SK-N-SH (cell line): ENCODE measurements at regions not wholly inside any gene's neighbourhood (a gene's known extent, or its start where the extent isn't known, plus 50 kb on each side); places are given as distances from the start of the nearest gene placed in this dataset.

Experiments
- CTCF ChIA-PET: fragments of 300-600, 350-600 bp; formaldehyde crosslinking; extraction: SDS; loops from one replicate; lab custom pipeline; 2021; lab: Yijun Ruan, JAX
- POLR2A ChIA-PET: fragments of 350-600 bp; sonication (Branson Sonifier 250); formaldehyde crosslinking; extraction: SDS; loops from one replicate; lab custom pipeline; 2020; ENCODE audit warnings: antibody characterized with exemption, inconsistent platforms; lab: Yijun Ruan, JAX
- DNase-seq: peaks from one replicate; pipeline ENCODE4 v3.0.0; 2012
- H2AFZ ChIP-seq: fragments of 200-600 bp; sonication (generic); 2 replicates; pipeline ENCODE4 v1.8.1; 2016; ENCODE audit warnings: antibody characterized with exemption, mild to moderate bottlenecking, low read depth
- H3F3A ChIP-seq: fragments of 200-600 bp; sonication (generic); replicated peaks from 2 replicates; pipeline ENCODE3; 2016; ENCODE audit warnings: antibody characterized with exemption, mild to moderate bottlenecking; ENCODE audit not compliant: insufficient read depth
- H3K27ac ChIP-seq, 2 experiments: fragments of 200-500 bp in 1 of 2; fragments of 200-600 bp in 1 of 2; sonication (Bioruptor generic) in 1 of 2; sonication (generic), shearing (Covaris generic) in 1 of 2; 2 replicates each; pipeline versions ENCODE4 v1.5.1 to v1.6.1; 2014 to 2016; ENCODE audit warnings: low read depth in 2 of 2, inconsistent platforms in 1 of 2, low read length in 1 of 2, mild to moderate bottlenecking in 1 of 2, mixed read lengths in 1 of 2
- H3K27me3 ChIP-seq: fragments of 200-600 bp; sonication (generic), shearing (Covaris generic); 2 replicates; pipeline ENCODE4 v1.6.1; 2016; ENCODE audit warnings: mixed run types; ENCODE audit not compliant: insufficient read depth
- H3K36me3 ChIP-seq, 2 experiments: fragments of 200-500 bp in 1 of 2; fragments of 200-600 bp in 1 of 2; sonication (Bioruptor generic) in 1 of 2; sonication (generic) in 1 of 2; replicated peaks in 1 of 2; 2 replicates each; pipeline versions ENCODE3 to v1.5.1; 2014 to 2016; ENCODE audit warnings: low read length in 1 of 2, mild to moderate bottlenecking in 1 of 2; ENCODE audit not compliant: insufficient read depth in 2 of 2, control insufficient read depth in 1 of 2
- H3K4me1 ChIP-seq, 2 experiments: fragments of 200-500 bp in 1 of 2; fragments of 200-600 bp in 1 of 2; sonication (Bioruptor generic) in 1 of 2; sonication (generic), shearing (Covaris generic) in 1 of 2; 2 replicates each; pipeline versions ENCODE4 v1.5.1 to v1.6.1; 2014 to 2016; ENCODE audit warnings: low read depth in 1 of 2, low read length in 1 of 2, mixed run types in 1 of 2; ENCODE audit not compliant: insufficient read depth in 2 of 2, control insufficient read depth in 1 of 2
- H3K4me2 ChIP-seq: fragments of 200-600 bp; sonication (generic), shearing (Covaris generic); 2 replicates; pipeline ENCODE4 v1.6.1; 2017; ENCODE audit warnings: mixed run types
- H3K4me3 ChIP-seq, 2 experiments: fragments of 200-500 bp in 1 of 2; fragments of 200-600 bp in 1 of 2; sonication (Bioruptor generic) in 1 of 2; sonication (generic), shearing (Covaris generic) in 1 of 2; 2 replicates each; pipeline versions ENCODE4 v1.5.1 to v1.8.1; 2014 to 2016; ENCODE audit warnings: low read depth in 2 of 2, inconsistent platforms in 1 of 2, low read length in 1 of 2, mild to moderate bottlenecking in 1 of 2, mixed read lengths in 1 of 2, moderate library complexity in 1 of 2
- H3K79me2 ChIP-seq: fragments of 200-600 bp; sonication (generic); 2 replicates; pipeline ENCODE4 v1.8.1; 2017; ENCODE audit warnings: mild to moderate bottlenecking; ENCODE audit not compliant: insufficient read depth
- H3K9ac ChIP-seq: fragments of 200-600 bp; sonication (generic); 2 replicates; pipeline ENCODE4 v1.6.1; 2017; ENCODE audit warnings: mixed run types
- H3K9me2 ChIP-seq: fragments of 200-600 bp; sonication (generic); 2 replicates; pipeline ENCODE4 v1.6.1; 2017; ENCODE audit warnings: mixed run types
- H3K9me3 ChIP-seq: fragments of 200-600 bp; sonication (generic); 2 replicates; pipeline ENCODE4 v1.6.1; 2017; ENCODE audit warnings: mixed run types, mild to moderate bottlenecking, moderate library complexity
- H4K20me1 ChIP-seq: fragments of 200-600 bp; sonication (generic); 2 replicates; pipeline ENCODE4 v1.6.1; 2017; ENCODE audit warnings: mild to moderate bottlenecking, mixed run types; ENCODE audit not compliant: insufficient read depth
- EP300 ChIP-seq, 2 experiments: IDR thresholded peaks; 2 replicates each; pipeline versions ENCODE4 v1.4.0 to v1.6.1; 2012; ENCODE audit warnings: borderline replicate concordance in 1 of 2, low read depth in 1 of 2, low read length in 1 of 2
- EZH2phosphoT487 ChIP-seq: fragments of 200-600 bp; sonication (generic); IDR thresholded peaks from 2 replicates; pipeline ENCODE4 v1.6.1; 2017; ENCODE audit warnings: low read depth, mixed run types, mild to moderate bottlenecking, antibody characterized with exemption, moderate library complexity, borderline replicate concordance
- FOXJ3 ChIP-seq: sonication (generic); formaldehyde crosslinking; IDR thresholded peaks from 2 replicates; pipeline ENCODE4 v1.5.1; 2020; ENCODE audit warnings: mild to moderate bottlenecking, missing genetic modification reagents
- FOXM1 ChIP-seq: IDR thresholded peaks from 2 replicates; pipeline ENCODE4 v1.4.0; 2012; ENCODE audit warnings: low read depth, mild to moderate bottlenecking
- GABPA ChIP-seq: IDR thresholded peaks from 2 replicates; pipeline ENCODE4 v1.4.0; 2012; ENCODE audit warnings: low read depth, mild to moderate bottlenecking
- JUND ChIP-seq: IDR thresholded peaks from 2 replicates; pipeline ENCODE4 v1.4.0; 2012
- MAX ChIP-seq: IDR thresholded peaks from 2 replicates; pipeline ENCODE4 v1.4.0; 2012; ENCODE audit warnings: low read depth
- MEF2A ChIP-seq: IDR thresholded peaks from 2 replicates; pipeline ENCODE4 v1.4.0; 2012; ENCODE audit warnings: low read depth, borderline replicate concordance
- NFIC ChIP-seq: IDR thresholded peaks from 2 replicates; pipeline ENCODE4 v1.4.0; 2012; ENCODE audit warnings: borderline replicate concordance
- TAF1 ChIP-seq: IDR thresholded peaks from 2 replicates; pipeline ENCODE4 v1.6.1; 2012; ENCODE audit warnings: low read depth, mild to moderate bottlenecking, low read length, moderate library complexity, borderline replicate concordance
- WGBS: methylation state at CpG from one replicate; pipeline ENCODE4 v1.1.6; 2017; ENCODE audit warnings: low lambda C conversion rate; 5-methylcytosine and 5-hydroxymethylcytosine counted together
- TF ChIP-seq, protein P1 (sequence below): IDR thresholded peaks from 2 replicates; pipeline ENCODE4 v1.6.1; 2012; ENCODE audit warnings: mild to moderate bottlenecking, low read depth, low read length, moderate library complexity
- TF ChIP-seq, protein P2 (sequence below): IDR thresholded peaks from 2 replicates; pipeline ENCODE4; 2012
- TF ChIP-seq, protein P3 (sequence below): fragments of 150-350 bp; IDR thresholded peaks from 2 replicates; pipeline ENCODE4 v1.6.1; 2017; ENCODE audit warnings: antibody characterized with exemption, low read length, low read depth, borderline replicate concordance

DNA sequence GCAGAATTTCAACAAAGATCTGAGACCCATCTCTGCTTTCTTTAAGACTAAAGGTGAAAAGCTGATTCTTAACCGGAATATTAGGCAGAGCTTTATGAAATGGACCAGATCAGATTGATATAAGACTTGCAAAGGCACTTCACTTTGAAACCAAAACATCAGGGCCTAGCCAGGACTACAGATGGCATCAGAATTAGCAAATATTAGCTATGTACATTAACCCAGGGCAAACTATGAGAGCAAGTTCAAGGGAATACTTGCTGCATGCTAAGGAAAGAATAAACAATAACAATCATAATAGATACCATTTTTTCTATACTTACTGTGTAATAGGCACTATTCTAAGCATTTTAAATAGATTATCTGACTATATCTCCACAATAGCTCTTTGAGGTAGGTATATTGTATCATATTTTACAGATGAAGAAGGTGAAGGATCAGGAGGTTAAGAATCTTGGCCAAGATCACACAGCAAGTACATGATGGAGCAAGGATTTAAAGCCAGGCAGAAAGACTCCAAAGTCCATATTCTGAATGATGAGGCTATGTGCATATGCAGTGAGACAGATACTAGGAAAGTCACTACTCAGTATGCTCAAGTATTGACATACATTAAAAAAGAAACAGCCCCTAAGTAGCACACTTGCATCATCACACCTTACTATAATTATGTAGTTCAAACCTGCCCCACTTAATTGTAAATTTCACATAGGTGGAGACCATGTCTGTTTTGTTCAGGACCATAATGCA is 209.3 kb upstream of the PKN2 start:
- Histone ChIP-seq H3K27me3 (no peaks in the 10 kb centered on the region; the same call in 1 of the 2 replicates), H3K9me2 (no peaks in the 10 kb centered on the region), H3K27ac (no peak overlapping the region), H3K36me3 (no peaks in the 10 kb centered on the region), H2AFZ (no peak overlapping the region), H4K20me1 (no peaks in the 10 kb centered on the region), H3K9me3 (no peaks in the 10 kb centered on the region), H3K4me1 (no peaks in the 10 kb centered on the region), H3K79me2 (no peaks in the 10 kb centered on the region), H3K9ac (no peak overlapping the region), H3F3A (no peaks in the 10 kb centered on the region), H3K4me3 (no peak overlapping the region), H3K4me2 (no peak overlapping the region)
- no peak for TF ChIP-seq MAX
- ChIA-PET CTCF (no interaction called here), POLR2A (no interaction called here)
- no peak for DNase-seq
- whole genome bisulfite sequencing: 0% methylated on average over 1 of the region's 1 CpG

DNA sequence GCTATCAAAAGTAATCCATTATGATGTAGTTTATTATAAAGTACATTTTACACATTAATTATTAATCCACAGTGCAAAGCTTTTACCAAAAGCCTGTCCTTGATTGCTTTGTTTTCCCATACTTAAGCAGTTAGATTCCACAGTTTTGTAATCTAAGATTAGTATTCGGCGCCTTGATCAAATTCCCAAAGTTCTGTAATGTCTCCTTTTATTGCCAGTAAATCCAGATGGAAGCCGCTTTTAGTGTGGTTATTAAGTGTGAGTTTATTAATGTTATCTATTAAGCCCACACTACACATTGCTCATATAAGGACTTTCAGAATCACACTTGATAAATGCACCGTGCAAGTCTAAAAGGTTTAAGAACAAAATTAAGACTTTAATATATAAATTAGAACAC is 199.2 kb upstream of the PKN2 start:
- H3K27me3 ChIP-seq: no peaks in the 10 kb centered on the region
- CTCF ChIA-PET: no interaction called here
- no peaks in the 10 kb centered on the region for H3K36me3 ChIP-seq
- no peaks in the 10 kb centered on the region for H4K20me1 ChIP-seq
- TF ChIP-seq, protein P1, sequence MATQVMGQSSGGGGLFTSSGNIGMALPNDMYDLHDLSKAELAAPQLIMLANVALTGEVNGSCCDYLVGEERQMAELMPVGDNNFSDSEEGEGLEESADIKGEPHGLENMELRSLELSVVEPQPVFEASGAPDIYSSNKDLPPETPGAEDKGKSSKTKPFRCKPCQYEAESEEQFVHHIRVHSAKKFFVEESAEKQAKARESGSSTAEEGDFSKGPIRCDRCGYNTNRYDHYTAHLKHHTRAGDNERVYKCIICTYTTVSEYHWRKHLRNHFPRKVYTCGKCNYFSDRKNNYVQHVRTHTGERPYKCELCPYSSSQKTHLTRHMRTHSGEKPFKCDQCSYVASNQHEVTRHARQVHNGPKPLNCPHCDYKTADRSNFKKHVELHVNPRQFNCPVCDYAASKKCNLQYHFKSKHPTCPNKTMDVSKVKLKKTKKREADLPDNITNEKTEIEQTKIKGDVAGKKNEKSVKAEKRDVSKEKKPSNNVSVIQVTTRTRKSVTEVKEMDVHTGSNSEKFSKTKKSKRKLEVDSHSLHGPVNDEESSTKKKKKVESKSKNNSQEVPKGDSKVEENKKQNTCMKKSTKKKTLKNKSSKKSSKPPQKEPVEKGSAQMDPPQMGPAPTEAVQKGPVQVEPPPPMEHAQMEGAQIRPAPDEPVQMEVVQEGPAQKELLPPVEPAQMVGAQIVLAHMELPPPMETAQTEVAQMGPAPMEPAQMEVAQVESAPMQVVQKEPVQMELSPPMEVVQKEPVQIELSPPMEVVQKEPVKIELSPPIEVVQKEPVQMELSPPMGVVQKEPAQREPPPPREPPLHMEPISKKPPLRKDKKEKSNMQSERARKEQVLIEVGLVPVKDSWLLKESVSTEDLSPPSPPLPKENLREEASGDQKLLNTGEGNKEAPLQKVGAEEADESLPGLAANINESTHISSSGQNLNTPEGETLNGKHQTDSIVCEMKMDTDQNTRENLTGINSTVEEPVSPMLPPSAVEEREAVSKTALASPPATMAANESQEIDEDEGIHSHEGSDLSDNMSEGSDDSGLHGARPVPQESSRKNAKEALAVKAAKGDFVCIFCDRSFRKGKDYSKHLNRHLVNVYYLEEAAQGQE: no peak
- TF ChIP-seq NFIC: no peak
- no peak for TF ChIP-seq EZH2phosphoT487
- TF ChIP-seq MAX: no peak
- TF ChIP-seq, protein P2, sequence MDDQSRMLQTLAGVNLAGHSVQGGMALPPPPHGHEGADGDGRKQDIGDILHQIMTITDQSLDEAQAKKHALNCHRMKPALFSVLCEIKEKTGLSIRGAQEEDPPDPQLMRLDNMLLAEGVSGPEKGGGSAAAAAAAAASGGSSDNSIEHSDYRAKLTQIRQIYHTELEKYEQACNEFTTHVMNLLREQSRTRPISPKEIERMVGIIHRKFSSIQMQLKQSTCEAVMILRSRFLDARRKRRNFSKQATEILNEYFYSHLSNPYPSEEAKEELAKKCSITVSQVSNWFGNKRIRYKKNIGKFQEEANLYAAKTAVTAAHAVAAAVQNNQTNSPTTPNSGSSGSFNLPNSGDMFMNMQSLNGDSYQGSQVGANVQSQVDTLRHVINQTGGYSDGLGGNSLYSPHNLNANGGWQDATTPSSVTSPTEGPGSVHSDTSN: no peak
- no peak for TF ChIP-seq FOXM1
- TF ChIP-seq TAF1: no peak
- no peak for TF ChIP-seq JUND
- TF ChIP-seq MEF2A: no peak
- TF ChIP-seq FOXJ3 (CRISPR knock-in tag): no peak
- TF ChIP-seq, protein P3, sequence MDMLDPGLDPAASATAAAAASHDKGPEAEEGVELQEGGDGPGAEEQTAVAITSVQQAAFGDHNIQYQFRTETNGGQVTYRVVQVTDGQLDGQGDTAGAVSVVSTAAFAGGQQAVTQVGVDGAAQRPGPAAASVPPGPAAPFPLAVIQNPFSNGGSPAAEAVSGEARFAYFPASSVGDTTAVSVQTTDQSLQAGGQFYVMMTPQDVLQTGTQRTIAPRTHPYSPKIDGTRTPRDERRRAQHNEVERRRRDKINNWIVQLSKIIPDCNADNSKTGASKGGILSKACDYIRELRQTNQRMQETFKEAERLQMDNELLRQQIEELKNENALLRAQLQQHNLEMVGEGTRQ: no peak
- TF ChIP-seq GABPA: no peak
- no peak for TF ChIP-seq EP300 (IDR thresholded peaks at IDR 0.05; ENCODE audit: borderline replicate concordance in 1 of 2, low read depth in 1 of 2, low read length in 1 of 2)
- TF ChIP-seq, all 33 proteins: peak for 0
- POLR2A ChIA-PET: no interaction called here
- H3K4me2 ChIP-seq: no peak overlapping the region
- no peak overlapping the region for H2AFZ ChIP-seq
- WGBS: 56% methylated on average over 4 of the region's 4 CpGs
- DNase-seq: no peak
- H3K79me2 ChIP-seq: no peaks in the 10 kb centered on the region
- no peaks in the 10 kb centered on the region for H3F3A ChIP-seq
- H3K4me3 ChIP-seq: no peak overlapping the region
- no peak overlapping the region for H3K27ac ChIP-seq
- H3K9me3 ChIP-seq: no peaks in the 10 kb centered on the region
- H3K9ac ChIP-seq: no peak overlapping the region
- H3K9me2 ChIP-seq: no peaks in the 10 kb centered on the region
- no peaks in the 10 kb centered on the region for H3K4me1 ChIP-seq
